NCI-H460 (cell line): ENCODE measurements at regions not wholly inside any gene's neighbourhood (a gene's known extent, or its start where the extent isn't known, plus 50 kb on each side); places are given as distances from the start of the nearest gene placed in this dataset.
"Not testable (repeated sequence)": the region's sequence is repeated elsewhere in the genome, so short reads cannot be mapped to it uniquely, and the experiment has no call there.

Experiments used
- DNase-seq: peaks from one replicate; pipeline ENCODE4 v3.0.0-alpha.2; 2016; ENCODE audit warnings: low read depth; ENCODE audit errors: extremely low read depth

DNA sequence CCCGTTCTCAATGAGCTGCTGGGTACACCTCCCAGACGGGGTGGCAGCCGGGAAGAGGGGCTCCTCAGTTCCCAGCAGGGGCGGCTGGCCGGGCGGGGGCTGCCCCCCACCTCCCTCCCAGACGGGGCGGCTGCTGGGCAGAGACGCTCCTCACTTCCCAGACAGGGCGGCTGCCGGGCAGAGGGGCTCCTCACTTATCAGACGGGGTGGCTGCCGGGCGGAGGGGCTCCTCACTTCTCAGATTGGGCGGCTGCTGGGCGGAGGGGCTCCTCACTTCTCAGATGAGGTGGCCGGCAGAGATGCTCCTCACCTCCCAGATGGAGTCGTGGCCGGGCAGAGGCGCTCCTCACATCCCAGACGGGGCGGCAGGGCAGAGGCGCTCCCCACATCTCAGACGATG, 559.0 kb downstream of the CD109 start:
- DNase-seq = not testable (repeated sequence)

DNA sequence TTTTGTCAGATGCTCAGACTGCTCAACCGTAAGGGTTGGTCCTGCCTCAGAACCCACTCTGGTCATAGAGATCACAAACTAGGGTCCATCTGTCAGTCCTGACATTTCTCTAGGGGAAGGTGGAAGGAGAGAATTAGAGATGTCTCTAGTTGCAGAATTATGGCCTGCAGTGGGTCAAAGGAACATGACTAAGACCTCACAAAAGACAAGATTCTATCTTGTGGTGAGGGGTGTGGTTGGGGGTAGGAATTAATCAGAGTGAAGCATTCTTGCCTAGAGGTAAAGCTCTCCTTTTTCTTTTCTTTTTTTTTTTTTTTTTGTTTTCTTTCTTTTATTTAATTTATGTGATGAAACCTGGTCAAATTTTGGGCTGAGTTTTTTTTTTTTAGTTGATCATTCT, 558.1 kb downstream of the CD109 start:
- DNase-seq = not testable (repeated sequence)

DNA sequence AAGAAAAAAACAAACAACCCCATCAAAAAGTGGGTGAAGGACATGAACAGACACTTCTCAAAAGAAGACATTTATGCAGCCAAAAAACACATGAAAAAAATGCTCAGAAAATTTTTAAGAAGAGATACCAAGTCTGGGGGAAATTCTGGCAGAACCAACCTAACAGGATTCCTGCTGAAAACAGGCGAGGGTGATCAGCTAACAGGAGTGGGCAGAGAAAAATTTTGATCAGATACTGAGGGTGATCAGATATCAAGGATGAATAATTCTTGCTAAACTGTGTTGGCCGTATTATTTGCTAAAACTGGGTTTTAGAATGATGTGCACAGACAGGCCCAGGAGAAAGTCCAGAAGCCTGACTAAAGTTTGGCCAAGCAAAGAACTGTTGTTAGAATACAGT, 557.3 kb downstream of the CD109 start:
- no peak for DNase-seq

DNA sequence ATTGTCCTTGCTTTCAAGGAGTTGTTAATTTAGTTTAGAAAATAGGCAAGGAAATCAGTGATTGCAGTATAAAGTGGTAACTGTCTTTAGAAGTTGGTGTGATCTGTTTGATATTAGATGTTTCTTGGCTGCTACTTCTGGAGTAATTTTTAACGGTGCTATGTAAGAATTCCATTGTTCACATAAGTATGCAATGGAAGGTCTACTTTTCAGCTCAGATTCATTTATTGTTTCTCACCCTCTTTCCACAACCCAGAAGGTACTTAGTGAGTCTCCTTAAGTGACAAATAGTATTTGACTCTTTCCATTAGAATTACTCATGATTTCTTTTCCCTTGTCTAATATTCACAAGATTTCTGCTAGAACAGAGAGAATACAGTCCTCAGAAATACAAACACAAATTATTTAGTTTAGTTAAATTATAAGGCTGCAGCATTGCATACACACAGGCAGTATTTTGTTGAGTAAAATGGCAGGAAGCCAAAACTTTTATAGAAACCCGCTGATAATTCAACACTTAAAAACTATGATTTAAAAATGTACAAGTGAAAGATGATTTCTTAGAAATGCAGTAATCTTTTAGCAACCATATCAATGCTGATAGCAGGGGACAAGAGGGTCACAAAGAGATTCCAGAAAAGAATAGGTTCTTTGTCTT, 554.3 kb downstream of the CD109 start:
- no peak for DNase-seq

DNA sequence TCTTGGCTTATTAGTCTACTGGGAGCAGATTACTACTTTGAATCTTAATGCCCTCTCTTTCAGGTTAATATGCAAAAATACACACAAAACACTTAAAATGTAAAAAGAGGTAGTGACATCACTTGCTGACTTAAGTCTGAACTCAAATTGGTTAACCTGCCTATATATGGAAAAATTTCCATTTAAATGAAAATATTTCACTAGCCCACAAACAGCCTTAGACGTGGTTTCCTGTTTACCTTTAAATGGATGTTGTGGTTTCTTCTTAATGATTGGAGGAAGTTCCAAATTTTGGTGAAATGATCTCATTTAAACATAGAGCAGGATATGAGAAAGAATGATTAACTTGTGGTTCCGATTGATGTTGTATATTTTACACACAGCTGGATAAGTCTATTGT, 553.7 kb downstream of the CD109 start:
- no peak for DNase-seq

DNA sequence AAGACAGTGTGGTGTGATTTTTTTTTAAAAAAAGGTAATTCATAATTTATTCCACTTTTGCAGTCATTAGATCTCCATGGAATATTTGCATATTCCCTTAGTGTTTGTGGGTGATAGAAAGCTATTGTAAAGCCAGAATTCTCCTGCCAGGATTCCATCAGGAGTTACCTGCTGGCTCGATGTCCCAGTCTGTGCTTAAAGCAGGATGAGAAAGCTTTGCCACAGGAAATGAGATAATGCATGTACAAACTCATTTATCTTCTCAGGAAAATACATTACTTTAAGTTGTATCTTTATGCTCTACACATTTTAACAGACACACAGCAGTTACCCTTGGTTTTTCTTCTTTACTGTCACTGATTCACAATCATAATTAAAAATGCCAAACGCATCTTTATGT, 553.0 kb downstream of the CD109 start:
- no peak for DNase-seq

DNA sequence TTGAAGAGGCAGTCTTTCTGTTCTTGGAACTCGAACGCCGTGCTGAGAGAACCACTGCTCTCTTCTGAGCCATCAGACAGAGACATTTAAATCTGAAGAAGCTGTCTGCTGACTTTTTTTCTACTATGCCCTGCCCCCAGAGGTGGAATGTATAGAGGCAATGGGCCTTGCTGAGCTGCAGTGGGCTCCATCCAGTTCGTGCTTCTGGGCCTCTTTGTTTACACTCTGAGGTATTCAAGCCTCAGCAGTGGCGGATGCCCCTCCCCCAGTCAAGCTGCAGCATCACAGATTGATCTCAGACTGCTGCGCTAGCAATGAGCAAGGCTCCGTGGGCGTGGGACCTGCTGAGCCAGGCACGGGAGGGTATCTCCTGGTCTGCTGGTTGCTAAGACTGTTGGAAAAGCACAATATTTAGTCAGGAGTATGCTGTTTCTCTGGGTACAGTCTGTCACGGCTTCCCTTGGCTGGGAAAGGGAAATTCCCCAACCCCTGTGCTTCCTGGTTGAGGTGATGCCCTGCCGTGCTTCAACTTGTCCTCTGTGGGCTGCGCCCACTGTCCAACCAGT, 526.8 kb downstream of the CD109 start:
- no peak for DNase-seq

DNA sequence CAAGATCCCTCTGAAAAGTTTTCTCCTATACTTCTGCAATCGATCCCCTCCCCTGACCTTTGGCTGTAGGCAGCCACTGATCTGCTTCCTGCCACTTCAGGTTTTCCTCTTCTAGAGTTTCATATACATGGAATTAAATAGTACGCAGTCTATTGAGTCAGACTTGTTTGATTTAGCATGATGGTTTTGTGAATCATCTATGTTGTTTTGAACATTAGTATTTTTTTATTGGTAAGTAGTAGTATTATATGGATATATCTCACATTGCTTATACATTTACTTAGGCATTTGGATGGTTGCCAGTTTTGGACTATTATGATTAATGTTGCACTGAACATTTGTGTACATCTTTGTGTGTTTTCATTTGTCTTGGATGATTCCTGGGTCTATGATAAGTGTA, 518.0 kb downstream of the CD109 start:
- DNase-seq = no peak

DNA sequence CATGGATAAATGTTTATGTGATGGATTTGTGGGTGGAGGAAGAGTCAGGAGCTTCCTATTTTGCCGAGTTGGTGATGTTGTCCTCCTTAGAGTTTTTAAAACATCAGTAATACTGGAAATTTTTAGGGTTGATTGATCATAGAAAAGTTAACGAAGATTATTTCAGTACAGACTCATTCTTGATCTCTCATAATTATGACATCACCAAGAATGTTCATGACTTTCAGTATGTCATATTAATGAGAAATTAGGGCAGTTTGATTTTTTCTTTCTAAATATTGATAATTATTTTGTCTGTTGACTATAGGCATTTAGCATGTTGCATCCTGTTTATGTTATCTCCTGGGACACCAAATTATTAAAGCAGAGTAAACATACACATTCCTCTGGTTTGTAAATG, 512.2 kb downstream of the CD109 start:
- no peak for DNase-seq

DNA sequence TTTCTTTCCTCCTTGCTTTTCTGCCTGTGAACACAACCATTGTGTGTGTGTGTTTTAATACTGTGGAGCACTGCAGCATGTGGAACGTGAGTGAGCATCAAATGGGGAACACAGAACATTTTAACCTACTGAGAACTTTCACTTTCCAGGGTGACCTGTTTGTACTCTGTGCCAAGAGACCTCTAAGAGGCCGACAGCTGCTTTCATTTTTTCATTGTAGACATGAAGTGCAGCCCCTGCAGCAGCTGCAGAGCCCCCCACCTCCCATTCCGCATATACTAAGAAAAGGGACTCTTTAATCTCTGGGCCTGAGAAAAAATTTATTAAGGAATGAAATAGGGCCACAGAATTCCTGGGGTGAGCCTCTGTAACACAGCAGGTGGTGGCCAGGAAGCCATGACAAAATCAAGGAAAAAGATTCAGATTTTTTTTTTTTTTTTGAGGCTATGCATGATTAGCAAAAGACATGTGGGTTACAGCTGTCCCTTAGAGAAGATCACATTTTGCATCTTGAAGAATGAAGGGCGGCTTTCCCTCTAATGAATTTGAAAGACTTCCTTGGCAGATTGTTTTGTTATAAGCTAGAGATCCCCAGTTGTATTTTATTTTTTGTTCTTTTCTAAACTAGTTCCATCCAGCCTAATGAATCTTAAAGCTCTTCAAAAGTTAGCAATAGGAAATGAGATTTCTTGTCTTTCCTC, 503.4 kb downstream of the CD109 start:
- no peak for DNase-seq

DNA sequence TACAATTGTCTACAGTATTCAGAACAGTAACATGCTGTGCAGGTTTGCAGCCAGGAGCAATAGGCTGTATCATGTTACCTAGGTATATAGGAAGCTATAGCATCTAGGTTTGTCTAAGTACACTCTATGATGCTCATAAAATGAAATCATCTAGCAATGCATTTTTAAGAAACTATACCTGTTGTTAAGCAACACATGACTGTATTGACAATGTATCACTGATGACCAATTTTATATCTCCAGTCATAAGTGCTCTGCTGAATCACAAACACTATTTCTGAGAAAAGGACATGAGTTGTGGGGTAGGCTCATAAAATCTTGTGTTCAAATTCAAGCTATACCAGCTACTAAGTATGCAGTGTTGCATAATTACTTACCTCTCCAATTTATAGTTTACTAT, 501.3 kb downstream of the CD109 start:
- DNase-seq = no peak

DNA sequence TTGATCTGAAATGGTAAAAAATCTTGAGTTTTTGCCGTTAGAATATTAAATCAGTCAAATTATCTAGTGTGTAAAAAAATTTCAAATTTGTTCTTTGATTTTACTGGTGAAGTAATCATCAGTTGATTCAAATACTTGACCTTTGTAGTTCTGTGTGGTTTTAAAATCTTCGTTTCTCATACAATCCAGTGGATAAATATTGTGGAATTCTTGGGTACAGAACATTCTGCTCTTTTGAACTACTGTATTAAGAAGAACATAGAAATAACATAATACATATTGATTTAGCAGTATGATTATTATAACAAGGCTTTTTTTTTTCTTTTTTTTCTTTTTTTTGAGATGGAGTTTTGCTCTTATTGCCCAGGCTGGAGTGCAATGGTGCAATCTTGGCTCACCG, 491.8 kb downstream of the CD109 start:
- no peak for DNase-seq

DNA sequence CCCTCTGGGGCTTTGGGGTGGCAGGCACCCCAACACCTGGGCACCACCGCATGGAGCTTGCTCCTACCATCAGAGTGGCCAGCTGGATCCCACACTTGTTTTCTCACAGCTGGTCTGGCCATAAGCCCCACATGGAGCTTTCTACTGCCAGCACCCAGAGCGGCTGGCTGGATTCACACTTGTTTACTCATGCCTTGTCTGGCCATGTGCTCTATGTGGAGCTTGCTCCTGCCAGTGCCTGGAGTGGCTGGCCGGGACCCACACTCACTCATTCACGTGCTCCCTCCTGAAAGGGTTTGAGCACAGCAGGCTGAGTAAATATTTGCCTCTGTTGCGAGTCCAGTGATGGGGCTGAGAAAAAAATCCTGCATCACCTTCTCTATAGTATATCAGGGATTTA, 487.0 kb downstream of the CD109 start:
- DNase-seq = no peak

DNA sequence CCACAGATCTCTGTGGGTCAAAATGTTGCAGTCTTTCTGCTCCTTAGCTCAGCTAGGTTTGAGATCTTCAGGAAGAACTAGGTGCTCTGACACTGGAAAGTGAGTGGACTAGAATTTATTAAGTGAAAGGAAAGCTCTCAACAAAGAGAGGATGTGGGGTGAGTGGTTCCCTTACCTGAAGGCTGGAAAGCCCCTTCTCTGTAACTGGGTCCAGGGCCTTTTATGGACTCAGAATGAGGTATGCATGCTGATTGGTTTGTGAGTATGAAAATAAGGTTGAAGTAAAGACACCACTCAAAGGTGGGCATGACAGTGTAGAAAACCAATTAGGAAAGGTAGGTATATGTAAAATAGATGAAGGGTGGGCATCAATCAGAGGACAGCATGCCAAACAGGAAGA, 485.5 kb downstream of the CD109 start:
- DNase-seq = no peak

DNA sequence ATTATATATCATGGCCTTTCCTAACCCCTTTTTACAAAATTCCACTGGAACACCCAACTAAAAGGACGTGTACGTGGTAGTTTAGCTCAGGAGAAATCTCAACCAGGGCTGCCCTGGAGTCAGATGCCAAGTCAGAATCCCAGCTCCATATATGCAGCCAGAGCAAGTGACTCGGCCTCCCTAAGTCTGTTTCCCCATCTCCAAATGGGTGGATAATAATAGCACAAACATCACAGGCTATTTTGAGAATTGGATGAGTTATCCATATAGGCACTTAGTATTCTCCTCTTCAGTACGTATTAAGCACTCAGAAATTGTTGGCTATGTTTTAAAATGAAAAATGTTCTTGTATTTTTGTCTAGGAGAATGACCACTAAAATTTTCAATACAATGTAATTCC, 481.5 kb downstream of the CD109 start:
- DNase-seq = no peak

DNA sequence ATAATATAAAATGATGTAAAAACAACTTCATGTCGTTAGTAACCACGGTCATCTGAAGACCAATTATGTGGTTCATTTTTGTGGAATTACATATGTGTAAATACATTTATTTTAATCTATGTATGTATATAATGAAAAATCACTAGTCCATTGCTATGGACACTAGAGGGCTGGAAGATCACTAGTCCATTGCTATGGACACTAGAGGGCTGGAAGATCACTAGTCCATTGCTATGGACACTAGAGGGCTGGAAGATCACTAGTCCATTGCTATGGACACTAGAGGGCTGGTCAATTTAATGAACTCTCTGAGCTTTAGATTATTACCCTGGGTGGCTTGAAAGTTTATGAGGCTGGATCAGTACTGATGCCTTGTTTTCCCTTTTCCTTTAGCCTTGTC, 474.5 kb downstream of the CD109 start:
- not testable (repeated sequence) for DNase-seq

DNA sequence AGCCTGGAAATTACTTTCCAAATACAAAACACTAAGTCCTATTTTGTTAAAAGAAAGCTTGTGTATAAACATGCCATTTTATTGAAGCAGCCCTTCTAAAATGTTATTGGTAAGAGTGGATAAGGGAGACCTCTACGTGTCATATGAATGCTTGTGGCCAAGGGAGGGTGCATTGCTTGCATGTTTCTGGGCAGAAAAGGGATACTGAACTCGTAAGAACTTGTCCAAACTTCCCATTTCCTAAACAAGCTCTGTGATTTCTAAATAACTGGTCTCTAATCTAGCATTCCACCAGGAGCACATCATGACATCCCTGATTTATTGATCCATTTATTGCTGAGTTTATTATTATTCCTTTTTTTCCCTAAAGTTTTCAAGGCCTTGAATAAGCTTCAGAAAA, 474.1 kb downstream of the CD109 start:
- DNase-seq = no peak

DNA sequence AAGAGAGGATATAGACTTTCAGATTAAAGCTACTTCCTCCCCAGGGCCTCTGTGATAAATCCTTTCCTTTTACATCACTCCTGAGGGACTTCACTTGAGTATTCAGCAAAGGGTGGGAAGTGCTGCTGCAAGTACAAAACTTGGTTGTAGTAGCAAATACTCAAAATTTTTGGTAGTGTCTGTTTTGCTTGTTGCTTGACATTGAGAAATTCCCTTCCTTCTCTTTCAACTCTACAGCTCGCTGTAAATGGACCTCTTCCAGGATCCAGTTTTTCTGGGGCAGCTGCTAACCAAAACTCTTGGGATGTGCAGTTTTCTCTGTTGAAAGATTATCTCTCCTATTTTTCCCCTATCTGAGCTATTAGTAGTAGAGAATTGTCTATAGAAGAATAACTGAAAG, 472.0 kb downstream of the CD109 start:
- DNase-seq = no peak

DNA sequence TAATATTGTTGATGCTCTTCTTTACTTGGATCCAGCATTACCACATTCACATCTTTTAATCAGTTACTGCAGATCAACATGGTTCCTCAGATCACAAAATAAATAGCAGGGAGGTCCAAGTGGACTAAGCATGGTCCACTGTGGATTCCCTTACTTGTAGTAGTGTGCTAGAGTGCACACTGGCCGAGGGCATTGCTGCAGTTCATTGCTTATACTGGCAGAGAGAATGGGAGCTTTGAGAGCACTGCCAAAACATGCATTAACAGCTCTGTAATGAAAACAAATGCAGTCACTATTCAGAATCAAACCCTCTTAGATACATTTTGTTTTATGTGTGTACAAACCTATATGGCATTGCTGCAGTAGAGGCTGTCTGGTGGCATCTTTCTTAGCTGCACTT, 471.5 kb downstream of the CD109 start:
- DNase-seq = no peak

DNA sequence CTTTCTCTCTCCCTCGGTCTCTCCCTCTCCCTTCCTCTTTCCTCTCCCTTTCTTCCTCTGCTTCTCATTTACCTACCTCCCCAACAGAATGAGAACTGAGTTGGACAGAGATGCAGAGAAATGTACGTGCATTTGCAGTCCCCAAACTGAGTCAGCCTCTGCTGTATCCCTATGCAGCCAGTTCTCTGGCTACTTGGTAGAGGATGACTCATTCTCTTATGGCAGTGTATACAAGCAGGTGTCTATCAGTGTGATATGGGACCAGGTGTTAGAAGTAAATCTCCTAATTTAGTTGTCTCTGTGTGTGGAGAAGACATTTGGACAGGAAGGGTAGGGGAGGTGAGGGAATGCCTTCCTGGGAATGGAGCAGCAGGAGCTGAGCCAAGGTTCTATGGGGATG, 470.8 kb downstream of the CD109 start:
- no peak for DNase-seq

DNA sequence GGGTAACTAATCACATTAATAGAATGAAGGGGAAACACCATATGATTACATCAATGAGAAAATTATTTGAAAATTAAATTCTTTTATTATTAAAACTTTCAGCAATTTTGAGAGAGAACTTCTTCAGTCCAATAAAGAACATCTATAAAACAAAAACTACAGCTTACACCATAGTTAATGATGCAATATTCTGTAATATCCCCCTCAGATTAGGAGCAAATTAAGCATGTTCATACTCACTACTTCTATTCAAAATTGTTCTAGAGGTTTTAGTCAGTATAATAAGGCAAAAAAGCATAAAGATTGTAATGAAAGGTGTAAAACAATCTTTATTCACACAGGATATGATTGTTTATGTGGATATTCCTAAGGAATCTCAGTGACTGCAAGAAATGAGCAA, 465.4 kb downstream of the CD109 start:
- no peak for DNase-seq

DNA sequence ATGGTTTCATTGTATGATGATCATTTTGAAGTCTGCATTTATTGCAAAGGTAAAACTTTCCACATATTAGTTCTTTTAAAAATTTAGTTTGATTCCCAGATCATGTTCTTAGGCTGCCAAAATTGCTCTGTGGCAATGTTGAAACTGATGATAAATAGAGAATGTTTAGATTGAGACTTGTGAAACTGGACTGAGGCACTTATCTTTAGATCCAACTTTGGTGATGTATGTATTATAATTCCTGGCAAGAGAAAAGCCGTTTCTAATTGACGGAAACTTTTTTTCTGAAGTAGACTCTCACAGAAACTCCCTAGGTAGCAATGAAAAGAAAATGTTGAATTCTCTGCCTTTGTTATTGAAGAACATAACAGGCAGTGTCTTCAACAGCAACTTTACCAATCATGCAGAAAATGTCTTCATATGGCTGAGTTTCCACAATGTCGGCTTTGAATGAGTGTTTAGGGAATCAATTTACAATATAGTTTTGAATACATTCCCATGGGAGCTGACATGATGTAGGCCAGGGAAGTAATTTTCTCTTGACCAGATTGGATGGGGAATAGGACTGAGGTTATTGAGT, 456.2 kb downstream of the CD109 start:
- no peak for DNase-seq
